H54 (cell line): ENCODE measurements at regions not wholly inside any gene's neighbourhood (a gene's known extent, or its start where the extent isn't known, plus 50 kb on each side); places are given as distances from the start of the nearest gene placed in this dataset.
A peak's percentile ranks its signal among the peaks of the same experiment; 100 is the strongest.

Experiments
- DNase-seq: peaks from one replicate; pipeline ENCODE4 v3.0.0; 2011; ENCODE audit warnings: low spot score, mixed read lengths; ENCODE audit not compliant: insufficient read length
- FAIRE-seq: peaks from 3 replicates; lab custom pipeline; 2011; peaks lifted over from hg19 to GRCh38; lab: Jason Lieb, UNC
- POLR2A ChIP-seq: IDR thresholded peaks from 2 replicates; pipeline ENCODE4 v1.6.1; 2011; ENCODE audit warnings: low read depth, mild to moderate bottlenecking, low read length

DNA sequence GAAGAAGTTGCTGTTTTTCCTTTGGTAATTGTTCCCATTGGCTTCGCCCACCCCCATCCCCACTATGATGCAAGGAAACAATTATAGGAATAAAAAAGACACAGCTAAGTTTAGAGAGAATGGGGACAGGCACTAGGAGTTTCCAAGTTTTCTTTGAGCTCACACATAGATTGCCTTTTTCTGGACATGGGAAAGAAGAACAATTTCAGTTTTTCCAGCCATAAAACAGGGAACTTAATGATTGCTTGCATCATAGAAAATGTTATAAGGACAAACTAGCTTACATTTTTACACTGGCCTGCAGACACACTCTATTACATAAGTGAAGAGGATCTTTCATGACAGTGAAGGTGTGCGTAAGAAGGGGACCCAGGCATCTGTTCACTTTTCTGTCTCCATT lies 142.3 kb upstream of the ZFHX3 start:
- DNase-seq, result no peak
- FAIRE-seq, result no peak
- TF ChIP-seq POLR2A, result no peak

DNA sequence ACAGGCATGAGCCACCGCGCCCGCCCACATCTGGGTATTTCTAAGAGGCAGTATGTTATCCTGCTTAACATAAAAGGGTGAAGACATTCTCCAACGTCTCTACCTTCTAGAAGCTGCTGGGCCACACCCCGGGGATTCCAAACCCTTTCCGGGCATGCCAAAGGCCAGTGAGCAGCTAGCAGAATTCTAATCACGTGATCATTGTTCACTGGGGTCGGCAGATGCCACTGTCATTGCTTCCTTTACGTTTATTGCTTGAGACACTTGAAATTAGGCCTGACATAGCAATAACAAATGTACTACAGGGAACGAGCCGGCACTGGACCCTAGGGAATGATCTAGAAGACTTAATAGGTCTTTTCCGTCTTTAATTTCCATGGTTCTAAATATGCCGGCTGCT lies 141.2 kb upstream of the ZFHX3 start:
- no peak for TF ChIP-seq POLR2A
- DNase-seq (no peak), FAIRE-seq (no peak)

DNA sequence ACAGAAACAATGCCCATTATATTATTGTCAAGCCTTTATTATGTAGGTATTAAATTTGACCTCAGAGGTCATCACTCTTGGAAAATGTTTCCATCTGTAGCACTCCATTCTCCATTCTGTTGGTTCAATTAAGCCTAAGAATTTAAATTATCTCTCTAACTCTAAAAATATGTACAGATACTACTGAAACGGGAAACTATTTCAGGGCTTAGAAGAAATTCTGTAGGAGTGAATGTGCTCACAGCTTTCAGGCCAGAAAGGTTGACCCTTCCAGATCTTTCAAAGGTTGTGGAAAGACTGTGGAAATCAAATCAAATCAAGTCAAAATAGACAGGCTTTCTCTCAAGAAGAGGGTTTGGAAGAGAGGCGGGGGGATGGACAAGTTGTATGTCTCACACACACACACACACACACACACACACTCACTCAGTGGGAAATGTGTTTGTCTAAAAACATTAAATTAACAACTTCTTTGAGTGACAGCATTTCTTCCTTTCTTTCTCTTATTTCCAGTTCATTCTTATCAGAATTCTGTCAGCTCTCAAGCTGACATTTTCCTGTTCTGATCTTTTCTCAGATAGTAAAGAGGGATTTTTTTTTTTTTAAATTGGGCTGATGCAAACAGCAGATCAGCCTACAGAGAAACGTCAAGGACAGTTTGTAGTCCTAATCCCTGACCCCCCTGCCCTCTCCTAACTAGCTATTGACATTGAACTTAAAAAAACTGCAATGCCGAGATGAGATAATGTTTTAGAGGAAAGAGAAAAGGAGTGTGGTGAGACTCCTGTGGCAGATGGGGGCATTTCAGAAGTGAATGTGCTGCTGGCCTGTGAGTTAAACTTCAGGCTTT lies 139.0 kb upstream of the ZFHX3 start:
- no peak for DNase-seq
- FAIRE-seq, result no peak
- no peak for TF ChIP-seq POLR2A

DNA sequence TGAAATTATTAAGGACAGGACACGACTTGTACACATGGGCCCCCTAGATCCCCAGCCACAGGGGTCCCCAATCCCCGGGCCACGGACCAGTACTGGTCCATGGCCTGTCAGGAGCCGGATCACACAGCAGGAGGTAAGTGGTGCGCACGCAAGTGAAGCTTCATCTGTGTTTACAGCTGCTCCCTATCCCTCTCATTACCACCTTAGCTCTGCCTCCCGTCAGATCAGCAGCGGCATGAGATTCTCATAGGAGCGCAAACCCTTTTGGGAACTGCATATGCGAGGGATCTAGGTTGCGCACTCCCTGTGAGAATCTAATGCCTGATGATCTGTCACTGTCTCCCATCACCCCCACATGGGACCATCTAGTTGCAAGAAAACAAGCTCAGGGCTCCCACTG lies 137.8 kb upstream of the ZFHX3 start:
- no peak for TF ChIP-seq POLR2A
- FAIRE-seq, result no peak
- DNase-seq, result no peak

DNA sequence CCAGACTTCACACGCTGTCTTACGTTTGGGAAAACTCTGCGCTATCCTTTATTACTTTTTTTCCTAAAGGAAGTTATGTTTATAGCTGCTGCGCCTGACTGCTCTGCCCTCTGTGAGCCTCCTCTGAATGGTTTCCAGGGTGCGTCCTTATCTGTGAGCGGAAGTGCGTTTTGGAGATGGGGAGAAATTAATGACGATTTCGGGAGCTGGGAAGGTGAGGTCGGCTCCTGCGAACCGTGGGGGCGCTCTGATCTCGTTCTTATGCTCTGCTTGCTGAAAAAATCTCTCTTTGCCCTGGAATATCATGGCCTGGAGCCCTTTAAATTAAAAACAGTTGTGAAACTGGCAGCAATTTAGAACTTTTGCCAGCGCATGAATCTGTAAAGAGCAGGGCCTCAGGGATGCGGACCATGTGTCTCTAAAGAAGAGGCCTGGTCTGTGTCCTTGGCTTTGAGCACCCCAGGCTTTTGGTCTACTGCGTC lies 135.7 kb upstream of the ZFHX3 start:
- DNase-seq, result no peak
- FAIRE-seq, result no peak
- no peak for TF ChIP-seq POLR2A

DNA sequence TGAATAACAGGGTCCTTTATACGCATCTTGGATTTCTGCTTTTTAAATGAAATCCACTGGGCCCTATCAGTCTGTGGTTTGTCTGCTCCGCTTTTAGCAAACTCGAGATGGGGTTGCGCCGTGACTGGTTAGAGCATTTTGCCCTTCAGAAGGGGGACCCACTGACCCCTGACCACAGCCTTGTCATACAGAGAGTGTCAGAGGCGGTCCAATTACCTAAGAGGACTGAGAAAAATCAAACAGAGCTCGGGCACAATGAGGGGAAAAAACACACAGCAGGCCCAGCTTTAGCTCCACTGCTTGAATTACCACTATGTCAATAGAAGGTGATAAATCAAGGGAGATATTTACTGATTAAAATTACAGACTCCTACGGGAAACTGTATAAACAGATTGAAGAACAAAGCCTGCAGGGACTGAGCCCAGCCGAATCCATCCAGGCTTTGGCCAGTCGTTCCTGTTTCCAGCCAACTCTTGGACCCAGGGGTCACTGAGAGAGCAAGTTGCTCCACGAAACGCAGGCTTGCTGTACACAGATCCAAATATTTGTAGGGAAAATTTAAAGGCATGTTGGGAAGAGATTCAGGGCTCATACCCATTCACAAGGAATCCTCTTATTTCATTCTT lies 131.9 kb upstream of the ZFHX3 start:
- no peak for TF ChIP-seq POLR2A
- FAIRE-seq (no peak), DNase-seq (no peak)

DNA sequence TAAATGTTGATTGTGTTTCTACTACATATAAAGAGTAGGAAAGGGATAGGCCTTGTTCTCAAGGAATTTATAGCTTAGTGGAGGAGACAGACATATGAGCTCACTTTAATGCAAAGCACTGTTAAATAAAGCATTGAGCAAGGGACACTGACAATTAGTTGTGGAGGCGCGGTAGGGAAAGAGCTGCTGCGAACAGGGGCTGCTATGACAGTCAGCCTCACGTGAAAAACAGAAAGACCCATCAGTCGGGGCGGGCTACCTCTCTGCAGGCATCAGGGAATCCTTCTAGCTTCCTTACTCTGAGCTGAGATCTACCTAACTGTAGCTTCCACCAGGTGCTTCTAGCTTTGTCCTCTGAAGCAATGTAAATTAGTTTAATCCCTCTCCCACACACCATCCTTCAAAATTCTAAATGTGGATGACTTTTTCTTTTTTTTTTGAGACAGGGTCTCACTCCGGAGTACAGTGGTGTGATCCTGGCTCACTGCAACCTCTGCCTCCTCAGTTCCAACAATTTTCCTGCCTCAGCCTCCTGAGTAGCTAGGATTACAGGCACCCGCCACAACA lies 129.9 kb upstream of the ZFHX3 start:
- no peak for TF ChIP-seq POLR2A
- no peak for DNase-seq
- FAIRE-seq, result no peak

DNA sequence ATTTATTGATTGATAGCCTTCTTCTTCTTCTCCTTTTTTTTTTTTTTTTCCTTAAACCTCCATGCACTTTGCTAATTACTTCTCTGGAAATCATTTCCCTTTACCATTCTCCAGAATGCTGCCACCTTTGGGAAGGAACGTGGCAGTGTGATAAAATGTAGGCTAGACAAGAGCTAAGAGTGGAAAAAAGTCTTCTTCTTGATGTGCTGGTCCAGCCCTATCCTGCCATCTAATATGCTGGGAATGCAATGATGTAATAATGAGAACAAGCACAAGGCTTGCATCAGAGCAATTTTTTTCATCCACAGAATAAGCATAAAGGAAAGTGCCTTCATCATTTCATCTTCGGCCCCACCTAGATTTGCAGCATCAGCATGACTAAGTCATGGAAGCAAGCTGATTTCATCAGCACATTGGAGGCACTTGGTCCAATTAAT lies 128.7 kb upstream of the ZFHX3 start:
- DNase-seq (peak; percentile 45), FAIRE-seq (peak; percentile 11)
- TF ChIP-seq POLR2A, result no peak

DNA sequence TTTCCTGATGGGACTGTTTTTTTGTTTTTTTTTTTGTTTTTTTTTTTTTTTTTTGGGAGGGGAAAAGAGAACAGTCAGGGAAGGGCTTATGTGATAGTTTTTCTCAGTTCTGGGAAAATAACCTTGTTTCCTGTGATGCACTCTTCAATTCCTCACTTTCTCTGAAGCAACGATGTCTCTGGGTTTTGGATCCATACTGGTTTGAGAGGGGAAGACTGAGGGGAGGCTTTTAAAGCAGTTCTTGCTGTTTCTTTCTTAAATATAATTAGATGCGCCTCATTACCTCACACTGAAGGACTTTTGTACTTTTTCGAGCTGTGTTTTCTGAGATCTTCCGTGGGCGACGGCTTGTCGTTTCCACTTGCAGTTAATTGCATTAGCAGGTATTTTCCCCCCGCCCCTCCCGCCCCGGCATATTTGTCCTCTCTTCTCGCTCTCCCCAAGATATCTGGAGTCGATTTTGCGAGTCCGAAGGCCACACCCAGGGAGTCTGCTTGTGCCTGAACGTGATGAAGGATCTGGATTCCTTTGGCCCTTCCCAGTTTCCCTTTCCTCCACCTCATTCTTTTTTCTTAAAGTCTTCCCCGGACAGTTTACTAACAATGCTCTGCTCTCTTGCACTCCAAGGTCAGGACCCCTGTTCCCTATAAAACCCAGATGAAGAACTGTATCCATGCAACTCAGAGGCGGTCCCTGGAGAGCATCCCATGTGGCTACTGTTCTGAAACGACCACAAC lies 125.2 kb upstream of the ZFHX3 start:
- DNase-seq, result no peak
- no peak for TF ChIP-seq POLR2A
- no peak for FAIRE-seq

DNA sequence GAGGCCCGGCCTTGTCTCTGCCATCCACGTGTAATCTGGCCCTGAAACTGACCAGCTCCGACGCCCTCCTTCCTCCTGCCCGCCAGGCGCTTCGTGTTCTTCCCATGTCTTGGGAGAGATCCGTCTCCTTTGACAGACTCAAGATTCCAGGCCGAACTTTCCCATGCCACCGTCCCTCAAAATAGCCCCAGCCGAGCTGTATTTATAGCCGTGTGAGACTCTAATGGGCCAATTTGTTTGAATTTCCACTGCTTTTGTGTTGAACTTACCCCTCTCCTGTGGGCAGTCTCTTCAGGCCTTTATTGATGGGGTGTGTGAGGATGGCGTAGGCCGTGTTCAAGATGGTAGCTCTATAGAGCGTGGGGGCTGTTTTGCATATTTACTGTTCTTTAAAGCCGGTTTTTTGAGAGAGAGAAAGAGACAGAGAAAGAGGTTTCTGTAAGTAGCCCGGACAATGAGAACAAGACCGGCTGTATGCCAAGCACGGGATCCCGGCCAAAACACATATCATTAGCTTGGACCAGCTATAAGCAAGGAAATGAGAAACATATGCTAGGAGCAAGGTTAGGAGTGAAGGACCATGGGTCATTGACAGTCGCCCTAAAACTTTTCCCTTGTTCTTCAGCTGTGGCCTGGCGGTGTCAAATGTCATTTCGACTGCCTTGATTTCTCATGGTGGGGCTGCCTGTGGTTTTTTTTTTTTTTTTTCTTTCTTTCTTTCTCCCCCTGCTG lies 124.5 kb upstream of the ZFHX3 start:
- DNase-seq, result peak; percentile 36
- TF ChIP-seq POLR2A, result no peak
- FAIRE-seq, result no peak

DNA sequence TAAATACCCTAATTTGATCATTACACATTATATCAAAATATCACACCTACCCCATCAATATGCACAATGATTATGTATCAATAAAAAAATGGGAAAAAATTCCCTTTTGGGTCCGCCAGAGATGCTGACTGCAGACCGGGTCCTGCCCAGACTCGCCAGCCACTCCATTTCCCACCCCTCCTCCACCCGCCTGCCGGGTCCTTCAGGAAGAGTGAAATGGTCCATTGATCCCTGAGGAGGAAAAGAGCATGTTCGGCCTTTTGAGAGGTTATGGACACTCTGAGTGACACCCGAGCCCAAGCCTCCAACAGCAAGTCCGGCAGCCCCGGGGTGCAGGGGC lies 123.9 kb upstream of the ZFHX3 start:
- DNase-seq (no peak), FAIRE-seq (no peak)
- TF ChIP-seq POLR2A, result no peak

DNA sequence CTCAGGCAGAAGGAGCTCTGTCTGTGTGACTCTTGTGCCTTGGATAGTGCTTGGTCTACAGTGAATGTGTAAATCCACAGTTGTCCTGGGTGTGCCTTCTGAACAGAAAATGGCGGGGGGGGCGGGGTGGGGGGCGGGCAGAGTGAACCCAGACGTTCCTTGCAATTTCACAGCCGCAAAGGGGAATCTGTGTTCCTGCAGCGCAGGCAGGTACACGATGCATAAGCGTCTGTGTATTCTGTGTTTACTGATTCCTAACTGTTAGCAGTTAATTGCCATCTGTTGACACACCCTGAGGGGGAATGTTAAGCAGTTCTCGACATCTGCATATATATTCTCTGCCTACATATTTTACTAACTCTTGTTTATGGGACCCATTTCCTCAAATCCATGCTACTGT lies 123.5 kb upstream of the ZFHX3 start:
- no peak for TF ChIP-seq POLR2A
- DNase-seq (no peak), FAIRE-seq (no peak)

DNA sequence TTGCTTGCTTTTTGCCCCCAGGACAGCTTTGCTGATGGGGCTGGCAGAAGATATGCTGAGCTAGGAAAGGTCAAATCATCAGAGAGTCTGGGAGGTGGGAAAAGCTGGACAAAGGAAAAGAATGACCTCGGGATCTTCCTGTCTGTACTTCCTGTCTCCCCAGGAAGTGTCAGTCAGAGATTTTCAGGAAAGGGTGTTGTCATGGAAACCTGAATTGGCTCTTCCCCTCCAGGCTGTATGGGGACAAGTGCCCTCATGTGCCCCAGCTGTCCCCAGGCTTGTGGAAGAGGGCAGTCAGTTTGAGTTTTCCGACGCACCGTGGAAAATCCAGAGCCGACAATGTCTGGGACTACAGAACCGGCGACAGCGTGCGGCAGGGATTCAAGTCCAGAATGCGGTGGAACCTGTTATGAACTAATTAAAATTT lies 122.7 kb upstream of the ZFHX3 start:
- FAIRE-seq, result no peak
- DNase-seq, result no peak
- TF ChIP-seq POLR2A, result no peak
